Left renal cortex interstitium (tissue), 4 donors: ENCODE measurements at regions not wholly inside any gene's neighbourhood (a gene's known extent, or its start where the extent isn't known, plus 50 kb on each side); places are given as distances from the start of the nearest gene placed in this dataset.
"Not testable (repeated sequence)": the region's sequence is repeated elsewhere in the genome, so short reads cannot be mapped to it uniquely, and the experiment has no call there.

Experiments
- DNase-seq, 4 donors: peaks; one replicate each; pipeline ENCODE4 v3.0.0-alpha.2; 2013; ENCODE audit warnings: low read depth in 4 of 4, low spot score in 2 of 4, missing footprints in 1 of 4

GRCh38 chr14:57150449-57150848, 118.3 kb downstream of the EXOC5 start:
- no peak for DNase-seq

- DNase-seq: no peak
These were observed 129.5 kb downstream of the EXOC5 start for GRCh38 chr14:57139173-57139572.

GRCh38 chr14:57136669-57137328, 131.9 kb downstream of the EXOC5 start:
- DNase-seq: no peak

- not testable (repeated sequence) for DNase-seq
These were observed 140.9 kb downstream of the EXOC5 start for GRCh38 chr14:57127809-57128208.

- no peak for DNase-seq
These were observed 146.6 kb downstream of the EXOC5 start for GRCh38 chr14:57122129-57122528.

GRCh38 chr14:57112072-57112807, 156.5 kb downstream of the EXOC5 start:
- not testable (repeated sequence) for DNase-seq

- not testable (repeated sequence) for DNase-seq
These were observed 158.3 kb downstream of the EXOC5 start for GRCh38 chr14:57110411-57110810.

GRCh38 chr14:57091030-57091608, 177.6 kb downstream of the EXOC5 start:
- DNase-seq: no peak

GRCh38 chr14:57089901-57090300, 178.8 kb downstream of the EXOC5 start:
- no peak for DNase-seq

- no peak for DNase-seq
These were observed 180.9 kb downstream of the EXOC5 start for GRCh38 chr14:57087841-57088240.

GRCh38 chr14:57086271-57087162, 182.2 kb downstream of the EXOC5 start:
- DNase-seq: no peak

- no peak for DNase-seq
These were observed 182.9 kb downstream of the EXOC5 start for GRCh38 chr14:57085801-57086200.

GRCh38 chr14:57085043-57085442, 183.7 kb downstream of the EXOC5 start:
- DNase-seq: no peak

GRCh38 chr14:57080691-57081090, 188.0 kb downstream of the EXOC5 start:
- no peak for DNase-seq

GRCh38 chr14:57078054-57078453, 190.7 kb downstream of the EXOC5 start:
- no peak for DNase-seq

GRCh38 chr14:57073986-57074385, 194.7 kb downstream of the EXOC5 start:
- DNase-seq: no peak

- no peak for DNase-seq
These were observed 197.1 kb downstream of the EXOC5 start for GRCh38 chr14:57071639-57072038.

- DNase-seq: no peak
These were observed 199.0 kb downstream of the EXOC5 start for GRCh38 chr14:57069702-57070101.

- no peak for DNase-seq
These were observed 200.2 kb downstream of the EXOC5 start for GRCh38 chr14:57068511-57068910.

GRCh38 chr14:57066887-57067513, 201.7 kb downstream of the EXOC5 start:
- DNase-seq: no peak
